ENCODE measurements at regions not wholly inside any gene's neighbourhood (a gene's known extent, or its start where the extent isn't known, plus 50 kb on each side); places are given as distances from the start of the nearest gene placed in this dataset.
"Not testable (repeated sequence)": the region's sequence is repeated elsewhere in the genome, so short reads cannot be mapped to it uniquely, and the experiment has no call there.

- H3K27me3 ChIP-seq (ENCODE audit: control insufficient read depth, extremely low read depth, insufficient read depth, low read length): no peaks in the 10 kb centered on the region
- no peaks in the 10 kb centered on the region for H3K79me2 ChIP-seq (ENCODE audit: control insufficient read depth, insufficient read depth, low read length)
- no peaks in the 10 kb centered on the region for H3K9me3 ChIP-seq (ENCODE audit: control insufficient read depth, low read depth, low read length)
- no peak overlapping the region for H3K27ac ChIP-seq (ENCODE audit: control insufficient read depth, insufficient read depth, low read length)
- no peak overlapping the region for H3K4me2 ChIP-seq (ENCODE audit: control insufficient read depth, extremely low read depth, insufficient read depth, low read depth, low read length)
- TF ChIP-seq CTCF (optimal IDR thresholded peaks at IDR 0.05 in 1 of 3, IDR thresholded peaks at IDR 0.05 in 1 of 3, conservative IDR thresholded peaks at IDR 0.05 in 1 of 3; ENCODE audit: extremely low read depth in 1 of 3, insufficient read depth in 2 of 3, low read length in 3 of 3): no peak
- no peak for TF ChIP-seq EZH2 (IDR thresholded peaks at IDR 0.05; ENCODE audit: low read length)
- no peak for DNase-seq (ENCODE audit: low read depth, low spot score)
- H3K9ac ChIP-seq (ENCODE audit: control insufficient read depth, extremely low read depth, insufficient read depth, low read length): no peak overlapping the region
- no peak overlapping the region for H2AFZ ChIP-seq (ENCODE audit: control insufficient read depth, low read length)
- H3K4me1 ChIP-seq (ENCODE audit: control insufficient read depth, extremely low read depth, insufficient read depth, low read length): no peaks in the 10 kb centered on the region
- H4K20me1 ChIP-seq (ENCODE audit: control insufficient read depth, extremely low read depth, insufficient read depth, low read length): no peaks in the 10 kb centered on the region
- dilution Hi-C loops (cut with MboI; ENCODE audit: extremely low pct_ligation_motif_present, low sequenced_read_pairs): no loop called here
- H3K9me1 ChIP-seq (ENCODE audit: control insufficient read depth, extremely low read depth, insufficient read depth, low read length): no peaks in the 10 kb centered on the region
- no peaks in the 10 kb centered on the region for H3K36me3 ChIP-seq (ENCODE audit: control insufficient read depth in 2 of 2, extremely low read depth in 1 of 2, insufficient read depth in 2 of 2, low read length in 2 of 2)
- H3K4me3 ChIP-seq (ENCODE audit: control insufficient read depth in 2 of 3, extremely low read depth in 1 of 3, insufficient read depth in 2 of 3, low read depth in 1 of 3, low read length in 3 of 3): no peak overlapping the region
- no peak for FAIRE-seq
Observed at GRCh38 chr5:41995193-41995592, 70.1 kb downstream of the FBXO4 start.

DNA sequence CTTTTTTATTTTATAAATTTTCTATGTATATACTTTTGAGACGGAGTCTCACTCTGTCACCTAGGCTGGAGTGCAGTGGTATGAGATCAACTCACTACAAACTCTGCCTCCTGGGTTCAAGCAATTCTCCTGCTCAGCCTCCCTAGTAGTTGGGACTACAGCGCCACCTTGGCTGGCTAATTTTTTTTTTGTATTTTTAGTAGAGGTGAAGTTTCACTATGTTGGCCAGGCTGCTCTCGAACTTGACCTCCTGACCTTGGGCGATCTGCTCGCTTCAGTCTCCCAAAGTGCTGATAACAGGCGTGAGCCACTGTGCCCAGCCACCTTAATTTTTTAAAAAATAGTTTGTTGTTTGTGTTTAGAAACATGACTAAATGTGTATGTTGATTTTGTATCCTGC lies 76.6 kb downstream of the FBXO4 start:
- H3K9me3 ChIP-seq (ENCODE audit: control insufficient read depth, low read depth, low read length): no peaks in the 10 kb centered on the region
- dilution Hi-C loops (cut with MboI; ENCODE audit: extremely low pct_ligation_motif_present, low sequenced_read_pairs): no loop called here
- TF ChIP-seq EZH2 (IDR thresholded peaks at IDR 0.05; ENCODE audit: low read length) (no peak), CTCF (optimal IDR thresholded peaks at IDR 0.05 in 1 of 3, IDR thresholded peaks at IDR 0.05 in 1 of 3, conservative IDR thresholded peaks at IDR 0.05 in 1 of 3; ENCODE audit: extremely low read depth in 1 of 3, insufficient read depth in 2 of 3, low read length in 3 of 3) (no peak)
- H2AFZ ChIP-seq (ENCODE audit: control insufficient read depth, low read length): no peak overlapping the region
- no peak overlapping the region for H3K27ac ChIP-seq (ENCODE audit: control insufficient read depth, insufficient read depth, low read length)
- no peaks in the 10 kb centered on the region for H3K4me1 ChIP-seq (ENCODE audit: control insufficient read depth, extremely low read depth, insufficient read depth, low read length)
- FAIRE-seq: no peak
- H4K20me1 ChIP-seq (ENCODE audit: control insufficient read depth, extremely low read depth, insufficient read depth, low read length): no peaks in the 10 kb centered on the region
- H3K79me2 ChIP-seq (ENCODE audit: control insufficient read depth, insufficient read depth, low read length): no peaks in the 10 kb centered on the region
- no peaks in the 10 kb centered on the region for H3K36me3 ChIP-seq (ENCODE audit: control insufficient read depth in 2 of 2, extremely low read depth in 1 of 2, insufficient read depth in 2 of 2, low read length in 2 of 2)
- no peaks in the 10 kb centered on the region for H3K27me3 ChIP-seq (ENCODE audit: control insufficient read depth, extremely low read depth, insufficient read depth, low read length)
- no peak overlapping the region for H3K4me2 ChIP-seq (ENCODE audit: control insufficient read depth, extremely low read depth, insufficient read depth, low read depth, low read length)
- no peak for DNase-seq (ENCODE audit: low read depth, low spot score)
- H3K9me1 ChIP-seq (ENCODE audit: control insufficient read depth, extremely low read depth, insufficient read depth, low read length): no peaks in the 10 kb centered on the region
- H3K4me3 ChIP-seq (ENCODE audit: control insufficient read depth in 2 of 3, extremely low read depth in 1 of 3, insufficient read depth in 2 of 3, low read depth in 1 of 3, low read length in 3 of 3): no peak overlapping the region
- no peak overlapping the region for H3K9ac ChIP-seq (ENCODE audit: control insufficient read depth, extremely low read depth, insufficient read depth, low read length)

- dilution Hi-C loops (cut with MboI; ENCODE audit: extremely low pct_ligation_motif_present, low sequenced_read_pairs); H3K4me1 ChIP-seq (ENCODE audit: control insufficient read depth, extremely low read depth, insufficient read depth, low read length): not testable (repeated sequence)
Observed at GRCh38 chr5:42003852-42004251, 78.8 kb downstream of the FBXO4 start.

More at GRCh38 chr5:42003852-42004251, 78.8 kb downstream of the FBXO4 start:
- H3K9me3 ChIP-seq (ENCODE audit: control insufficient read depth, low read depth, low read length); H4K20me1 ChIP-seq (ENCODE audit: control insufficient read depth, extremely low read depth, insufficient read depth, low read length); H3K9me1 ChIP-seq (ENCODE audit: control insufficient read depth, extremely low read depth, insufficient read depth, low read length); DNase-seq (ENCODE audit: low read depth, low spot score); H3K27ac ChIP-seq (ENCODE audit: control insufficient read depth, insufficient read depth, low read length); H3K4me3 ChIP-seq (ENCODE audit: control insufficient read depth in 2 of 3, extremely low read depth in 1 of 3, insufficient read depth in 2 of 3, low read depth in 1 of 3, low read length in 3 of 3); H3K36me3 ChIP-seq (ENCODE audit: control insufficient read depth in 2 of 2, extremely low read depth in 1 of 2, insufficient read depth in 2 of 2, low read length in 2 of 2); H3K4me2 ChIP-seq (ENCODE audit: control insufficient read depth, extremely low read depth, insufficient read depth, low read depth, low read length); H3K27me3 ChIP-seq (ENCODE audit: control insufficient read depth, extremely low read depth, insufficient read depth, low read length); H2AFZ ChIP-seq (ENCODE audit: control insufficient read depth, low read length); H3K9ac ChIP-seq (ENCODE audit: control insufficient read depth, extremely low read depth, insufficient read depth, low read length); FAIRE-seq; H3K79me2 ChIP-seq (ENCODE audit: control insufficient read depth, insufficient read depth, low read length): not testable (repeated sequence)
